Esophagus squamous epithelium (tissue), 5 donors: ENCODE measurements at regions not wholly inside any gene's neighbourhood (a gene's known extent, or its start where the extent isn't known, plus 50 kb on each side); places are given as distances from the start of the nearest gene placed in this dataset.

Experiments
- DNase-seq: peaks from one replicate; lab custom pipeline; 2025; lab: John Stamatoyannopoulos, UW
- H3K27ac ChIP-seq, 4 donors: fragments of 200-600 bp; sonication (generic); one replicate each; pipeline ENCODE4 v1.5.1; 2016 to 2019; ENCODE audit warnings: mild to moderate bottlenecking in 1 of 4
- H3K27me3 ChIP-seq, 4 donors: fragments of 200-600 bp; sonication (generic); 1 replicate in 3 of 4; 2 replicates in 1 of 4; pipeline versions ENCODE4 v1.5.1 to v1.6.0; 2017 to 2021; ENCODE audit warnings: antibody characterized with exemption in 1 of 4
- H3K36me3 ChIP-seq, 3 donors: fragments of 200-600 bp; sonication (generic); one replicate each; pipeline ENCODE4 v1.5.1; 2016 to 2019
- H3K4me1 ChIP-seq, 3 donors: fragments of 200-600 bp; sonication (generic); one replicate each; pipeline ENCODE4 v1.5.1; 2017 to 2019
- H3K4me3 ChIP-seq, 4 donors: fragments of 200-600 bp; sonication (generic); 1 replicate in 3 of 4; 2 replicates in 1 of 4; pipeline ENCODE4 v1.5.1; 2016 to 2019; ENCODE audit warnings: mild to moderate bottlenecking in 2 of 4, moderate library complexity in 1 of 4
- H3K9me3 ChIP-seq, 3 donors: fragments of 200-600 bp; sonication (generic); one replicate each; pipeline ENCODE4 v1.5.1; 2016 to 2019
- POLR2A ChIP-seq, 4 donors: fragments of 450-650 bp; IDR thresholded peaks; one replicate each; pipeline ENCODE4 v1.6.1; 2017; ENCODE audit warnings: antibody characterized with exemption in 4 of 4, mild to moderate bottlenecking in 4 of 4, moderate library complexity in 3 of 4
- WGBS, 2 donors: methylation state at CpG; one replicate each; pipeline ENCODE4 v1.1.5; 2018; 5-methylcytosine and 5-hydroxymethylcytosine counted together
- intact Hi-C: fragments of 100-400 bp; cut with DNase I; formaldehyde crosslinking; loops from one replicate; pipeline ENCODE4 v1.15.0; 2022
- TF ChIP-seq, protein P1 (sequence below), 6 experiments: fragments of 450-650 bp in 4 of 6; fragments of 200-600 bp in 2 of 6; sonication (generic) in 2 of 6; IDR thresholded peaks; one replicate each; pipeline ENCODE4 v1.5.1; 2016 to 2019; ENCODE audit warnings: antibody characterized with exemption in 6 of 6, mild to moderate bottlenecking in 4 of 6, moderate library complexity in 4 of 6
- donor health status: DM: yes; HTN: yes; CAD: no.

DNA sequence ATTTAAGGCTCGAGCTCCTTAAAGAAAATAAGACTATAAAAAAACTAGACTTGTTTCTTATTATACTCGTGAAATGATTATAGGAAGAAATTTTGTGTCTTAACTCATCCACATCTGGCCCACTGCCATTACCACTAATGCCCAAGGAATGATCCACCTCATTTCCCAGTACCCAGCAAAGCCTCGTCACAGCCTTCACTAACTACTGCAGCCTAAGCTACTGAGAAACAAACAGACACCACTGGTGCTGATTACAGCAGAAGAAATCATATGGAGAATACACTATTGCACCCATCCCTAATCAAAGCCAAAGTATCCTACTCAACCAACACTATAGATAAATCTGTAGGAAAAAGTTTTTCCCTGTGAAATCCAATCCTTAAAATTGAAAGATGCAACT, 205.3 kb upstream of the NAV3 start:
- H3K27ac ChIP-seq = no peak overlapping the region
- H3K36me3 ChIP-seq = no peaks in the 10 kb centered on the region
- H3K4me1 ChIP-seq = no peaks in the 10 kb centered on the region
- H3K9me3 ChIP-seq = no peaks in the 10 kb centered on the region
- 34 to 50% methylated on average over 3 of the region's 3 CpGs for WGBS, 2 donors
- no peaks in the 10 kb centered on the region for H3K27me3 ChIP-seq
- no peak for DNase-seq
- intact Hi-C loops = no loop called here
- no peak for TF ChIP-seq POLR2A (IDR thresholded peaks at IDR 0.05)
- TF ChIP-seq, protein P1, sequence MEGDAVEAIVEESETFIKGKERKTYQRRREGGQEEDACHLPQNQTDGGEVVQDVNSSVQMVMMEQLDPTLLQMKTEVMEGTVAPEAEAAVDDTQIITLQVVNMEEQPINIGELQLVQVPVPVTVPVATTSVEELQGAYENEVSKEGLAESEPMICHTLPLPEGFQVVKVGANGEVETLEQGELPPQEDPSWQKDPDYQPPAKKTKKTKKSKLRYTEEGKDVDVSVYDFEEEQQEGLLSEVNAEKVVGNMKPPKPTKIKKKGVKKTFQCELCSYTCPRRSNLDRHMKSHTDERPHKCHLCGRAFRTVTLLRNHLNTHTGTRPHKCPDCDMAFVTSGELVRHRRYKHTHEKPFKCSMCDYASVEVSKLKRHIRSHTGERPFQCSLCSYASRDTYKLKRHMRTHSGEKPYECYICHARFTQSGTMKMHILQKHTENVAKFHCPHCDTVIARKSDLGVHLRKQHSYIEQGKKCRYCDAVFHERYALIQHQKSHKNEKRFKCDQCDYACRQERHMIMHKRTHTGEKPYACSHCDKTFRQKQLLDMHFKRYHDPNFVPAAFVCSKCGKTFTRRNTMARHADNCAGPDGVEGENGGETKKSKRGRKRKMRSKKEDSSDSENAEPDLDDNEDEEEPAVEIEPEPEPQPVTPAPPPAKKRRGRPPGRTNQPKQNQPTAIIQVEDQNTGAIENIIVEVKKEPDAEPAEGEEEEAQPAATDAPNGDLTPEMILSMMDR (IDR thresholded peaks at IDR 0.05) = no peak
- H3K4me3 ChIP-seq = no peak overlapping the region

DNA sequence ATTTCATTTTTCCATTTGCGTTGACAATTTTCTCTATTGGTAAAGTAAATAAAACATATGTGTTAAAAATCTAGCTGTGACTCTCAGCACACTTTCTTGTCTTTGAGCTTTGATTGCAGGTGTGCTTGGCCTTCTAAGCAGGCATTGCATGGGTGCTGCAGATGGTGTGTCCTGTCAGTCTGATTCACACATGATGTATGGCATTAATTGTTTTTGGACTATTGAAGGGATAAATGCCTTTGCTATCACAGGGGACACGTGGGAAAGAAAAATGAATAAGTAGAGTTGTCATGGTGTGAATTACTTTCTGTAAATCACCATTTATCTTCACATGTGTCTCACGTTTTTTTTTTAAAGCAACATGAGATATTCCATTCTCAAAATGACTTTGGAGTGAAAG, 211.3 kb upstream of the NAV3 start:
- DNase-seq = no peak
- intact Hi-C loops = no loop called here
- H3K4me3 ChIP-seq = no peak overlapping the region
- TF ChIP-seq, protein P1 (IDR thresholded peaks at IDR 0.05) = no peak
- TF ChIP-seq POLR2A (IDR thresholded peaks at IDR 0.05) = no peak
- H3K36me3 ChIP-seq = no peaks in the 10 kb centered on the region
- no peaks in the 10 kb centered on the region for H3K4me1 ChIP-seq
- H3K9me3 ChIP-seq = peaks cover 0 to 12% (median 9%) of the 10 kb centered on the region in 3 donors
- no peaks in the 10 kb centered on the region for H3K27me3 ChIP-seq
- WGBS, 2 donors = 32 to 34% methylated on average over 3 of the region's 3 CpGs
- H3K27ac ChIP-seq = no peak overlapping the region

DNA sequence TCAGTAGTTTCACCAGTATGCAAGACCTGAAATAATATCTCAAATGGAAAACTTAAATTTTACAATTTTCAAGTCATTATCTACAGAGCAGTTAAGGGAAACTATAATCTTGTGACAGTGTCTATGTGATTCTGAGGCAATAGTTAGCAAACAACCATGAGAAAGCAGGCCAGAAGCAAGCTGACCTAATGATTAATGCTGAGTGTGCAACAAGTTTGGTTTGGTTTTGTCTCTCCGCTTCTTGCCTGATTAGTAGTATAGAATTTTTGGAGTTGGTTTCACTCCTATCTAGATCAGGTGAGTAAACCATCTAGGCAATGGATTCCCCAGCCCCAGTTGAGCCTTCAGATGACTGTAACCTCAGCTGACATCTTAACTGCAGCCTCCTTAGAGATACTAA, 212.9 kb upstream of the NAV3 start:
- Histone ChIP-seq H3K27ac (no peak overlapping the region), H3K9me3 (peaks cover 0 to 12% (median 9%) of the 10 kb centered on the region in 3 donors), H3K4me3 (no peak overlapping the region), H3K27me3 (no peaks in the 10 kb centered on the region), H3K4me1 (no peaks in the 10 kb centered on the region), H3K36me3 (no peaks in the 10 kb centered on the region)
- intact Hi-C loops = no loop called here
- WGBS, 2 donors = 93 to 94% methylated on average over 1 of the region's 1 CpG
- TF ChIP-seq, protein P1 (IDR thresholded peaks at IDR 0.05) = no peak
- no peak for TF ChIP-seq POLR2A (IDR thresholded peaks at IDR 0.05)
- no peak for DNase-seq

DNA sequence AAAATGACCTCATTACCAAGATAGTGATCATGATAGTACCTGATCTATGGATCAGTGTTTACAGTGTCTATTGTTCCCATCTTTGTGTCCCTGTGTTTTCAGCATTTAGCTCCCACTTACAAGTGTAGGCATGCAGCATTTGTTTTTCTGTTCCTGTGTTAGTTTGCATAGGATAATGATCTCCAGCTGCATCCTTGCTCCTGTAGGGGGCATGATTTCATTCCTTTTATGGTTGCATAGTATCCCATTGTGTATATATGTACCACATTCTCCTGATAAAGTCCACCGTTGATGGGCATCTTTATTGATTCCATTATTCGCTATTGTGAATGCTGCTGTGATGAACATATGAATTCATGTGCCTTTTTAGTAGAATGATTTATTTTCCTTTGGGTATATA, 215.4 kb upstream of the NAV3 start:
- no peak for DNase-seq

DNA sequence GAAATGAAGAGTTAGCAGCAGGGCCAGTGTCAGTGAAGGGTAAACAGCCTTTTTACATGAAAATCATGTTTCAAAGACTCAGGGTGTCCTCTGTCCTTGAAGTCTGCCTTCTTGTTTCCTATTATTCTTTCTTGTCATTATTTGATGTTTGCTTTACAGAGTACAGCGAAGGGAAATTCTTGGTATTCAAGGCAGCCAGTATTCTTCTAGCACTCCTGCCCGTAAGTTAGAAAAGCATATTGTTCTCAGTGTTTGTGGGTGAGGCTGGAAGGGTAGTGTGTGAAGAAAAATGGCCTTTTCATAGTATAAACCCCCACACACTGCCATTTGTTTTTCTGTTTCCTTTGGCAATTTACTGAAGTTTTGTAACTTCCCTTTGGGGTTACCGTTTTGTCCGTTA, 217.3 kb upstream of the NAV3 start:
- intact Hi-C loops = no loop called here
- 81 to 85% methylated on average over 4 of the region's 4 CpGs for WGBS, 2 donors
- TF ChIP-seq, protein P1 (IDR thresholded peaks at IDR 0.05) = no peak
- no peak for TF ChIP-seq POLR2A (IDR thresholded peaks at IDR 0.05)

More for the DNA sequence above, 215.4 kb upstream of the NAV3 start:
- no peak for TF ChIP-seq POLR2A (IDR thresholded peaks at IDR 0.05)
- TF ChIP-seq, protein P1 (IDR thresholded peaks at IDR 0.05) = no peak
- intact Hi-C loops = no loop called here
- H3K9me3 ChIP-seq = peaks cover 0 to 12% (median 9%) of the 10 kb centered on the region in 3 donors
- H3K4me1 ChIP-seq = no peaks in the 10 kb centered on the region
- 89 to 94% methylated on average over 2 of the region's 2 CpGs for WGBS, 2 donors
- H3K4me3 ChIP-seq = no peak overlapping the region
- H3K36me3 ChIP-seq = no peaks in the 10 kb centered on the region
- no peaks in the 10 kb centered on the region for H3K27me3 ChIP-seq
- H3K27ac ChIP-seq = no peak overlapping the region

More for the DNA sequence above, 217.3 kb upstream of the NAV3 start:
- H3K4me1 ChIP-seq = peaks cover 0 to 14% (median 0%) of the 10 kb centered on the region in 3 donors
- no peak overlapping the region for H3K4me3 ChIP-seq
- no peaks in the 10 kb centered on the region for H3K27me3 ChIP-seq
- H3K9me3 ChIP-seq = peaks cover 0 to 12% (median 9%) of the 10 kb centered on the region in 3 donors
- no peak for DNase-seq
- no peaks in the 10 kb centered on the region for H3K36me3 ChIP-seq
- no peak overlapping the region for H3K27ac ChIP-seq
